PC-3 (cell line): ENCODE measurements at regions not wholly inside any gene's neighbourhood (a gene's known extent, or its start where the extent isn't known, plus 50 kb on each side); places are given as distances from the start of the nearest gene placed in this dataset.
"Not testable (repeated sequence)": the region's sequence is repeated elsewhere in the genome, so short reads cannot be mapped to it uniquely, and the experiment has no call there.

ENCODE experiments used
- ATAC-seq: fragments of 200-7000 bp; cut with Tn5 transposase; 2 replicates; pipeline ENCODE4 v1.9.1; 2020; ENCODE audit warnings: mild to moderate bottlenecking, moderate library complexity
- BruUV-seq: library from RNA; stranded (reverse); fragments of 400-500 nt; replicated peaks from 2 replicates; lab custom pipeline; 2021; lab: Mats Ljungman, UMichigan
- CTCF ChIA-PET: fragments of 300-600 bp; sonication (Branson Sonifier 250); formaldehyde crosslinking; loops from one replicate; lab custom pipeline; 2022; ENCODE audit warnings: antibody characterized with exemption; lab: Charles Lee
- POLR2A ChIA-PET: fragments of 300-600 bp; sonication (Branson Sonifier 250); formaldehyde crosslinking; loops from one replicate; lab custom pipeline; 2022; ENCODE audit warnings: antibody characterized with exemption; ENCODE audit not compliant: unreplicated experiment; lab: Charles Lee
- DNase-seq: peaks from one replicate; pipeline ENCODE4 v3.0.0-alpha.2; 2015
- H2AFZ ChIP-seq: fragments of 300-600 bp; sonication (generic); 2 replicates; pipeline ENCODE4 v1.6.0; 2016; ENCODE audit warnings: antibody characterized with exemption, low read length
- H3F3A ChIP-seq: fragments of 300-600 bp; sonication (generic); one replicate; pipeline ENCODE4 v1.6.0; 2017; ENCODE audit warnings: antibody characterized with exemption, low read length, control low read depth, mild to moderate bottlenecking; ENCODE audit not compliant: unreplicated experiment
- H3K27ac ChIP-seq: fragments of 300-600 bp; sonication (generic); 2 replicates; pipeline ENCODE4 v1.5.1; 2016; ENCODE audit warnings: mild to moderate bottlenecking, low read length
- H3K27me3 ChIP-seq: fragments of 300-600 bp; sonication (generic); 2 replicates; pipeline ENCODE4 v1.6.1; 2016; ENCODE audit warnings: low read length, mixed read lengths
- H3K36me3 ChIP-seq: fragments of 300-600 bp; sonication (generic); 2 replicates; pipeline ENCODE4 v1.6.1; 2016; ENCODE audit warnings: low read depth, mixed run types, low read length, mixed read lengths
- H3K4me1 ChIP-seq: fragments of 300-600 bp; sonication (generic); 2 replicates; pipeline ENCODE4 v1.5.1; 2016; ENCODE audit warnings: low read length; ENCODE audit not compliant: insufficient read depth
- H3K4me2 ChIP-seq: fragments of 300-600 bp; sonication (generic); 2 replicates; pipeline ENCODE4 v1.6.0; 2016; ENCODE audit warnings: low read length
- H3K4me3 ChIP-seq: fragments of 300-600 bp; sonication (generic); 2 replicates; pipeline ENCODE4 v1.5.1; 2016; ENCODE audit warnings: mild to moderate bottlenecking, low read length, mixed read lengths
- H3K79me2 ChIP-seq: fragments of 300-600 bp; sonication (generic); 2 replicates; pipeline ENCODE4 v1.6.1; 2017; ENCODE audit warnings: low read length, mixed read lengths
- H3K9ac ChIP-seq: fragments of 300-600 bp; sonication (generic); 2 replicates; pipeline ENCODE4 v1.6.0; 2016; ENCODE audit warnings: mild to moderate bottlenecking, low read length
- H3K9me2 ChIP-seq: fragments of 300-600 bp; sonication (generic); replicated peaks from 2 replicates; pipeline ENCODE4 v1.6.1; 2016; ENCODE audit warnings: mixed run types, low read length, mixed read lengths
- H3K9me3 ChIP-seq: fragments of 300-600 bp; sonication (generic); 2 replicates; pipeline ENCODE4 v1.6.1; 2016; ENCODE audit warnings: low read length, mixed read lengths
- H4K20me1 ChIP-seq: fragments of 300-600 bp; sonication (generic); 2 replicates; pipeline ENCODE4 v1.6.1; 2016; ENCODE audit warnings: low read length, mixed read lengths
- EZH2 ChIP-seq: fragments of 300-600 bp; sonication (generic); IDR thresholded peaks from one replicate; pipeline ENCODE4 v1.6.1; 2017; ENCODE audit warnings: antibody characterized with exemption, mild to moderate bottlenecking, low read length; ENCODE audit not compliant: unreplicated experiment
- EZH2phosphoT487 ChIP-seq: fragments of 300-600 bp; sonication (generic); IDR thresholded peaks from 2 replicates; pipeline ENCODE4 v1.6.1; 2018; ENCODE audit warnings: mild to moderate bottlenecking, antibody characterized with exemption, low read length, borderline replicate concordance
- intact Hi-C: fragments of 100-400 bp; cut with micrococcal nuclease; formaldehyde crosslinking; loops from 2 replicates; pipeline ENCODE4 v1.9.0; 2023
- TF ChIP-seq, protein P1 (sequence below): fragments of 300-600 bp; sonication (generic); conservative IDR thresholded peaks from 2 replicates; pipeline ENCODE4 v1.5.1; 2017; ENCODE audit warnings: antibody characterized with exemption, low read depth, mild to moderate bottlenecking, low read length

DNA sequence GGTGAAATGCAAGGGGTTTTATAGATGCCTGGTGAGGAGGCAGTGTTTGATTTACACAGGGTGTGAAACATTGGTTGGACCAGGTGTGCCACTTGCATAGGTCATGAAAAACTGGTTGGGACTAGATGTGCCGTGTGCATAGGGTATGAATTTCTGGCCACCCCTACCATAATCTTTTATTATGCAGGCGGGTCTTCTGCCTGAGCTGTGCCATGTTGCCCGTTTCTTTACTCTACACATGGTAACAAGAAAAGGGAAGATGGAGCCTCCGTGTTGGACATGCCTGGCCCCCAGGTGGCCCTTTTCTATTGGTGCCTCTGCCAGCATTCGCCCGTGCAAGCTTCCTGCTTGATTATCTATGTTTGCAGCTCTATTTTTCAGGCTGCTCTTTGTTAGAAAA is 805.4 kb downstream of the TRIB2 start:
- DNase-seq = no peak
- Histone ChIP-seq H3K27me3 (no peaks in the 10 kb centered on the region), H3K79me2 (no peaks in the 10 kb centered on the region), H3K9me2 (no peaks in the 10 kb centered on the region), H3K4me2 (no peak overlapping the region), H3K36me3 (no peaks in the 10 kb centered on the region), H3K4me1 (no peaks in the 10 kb centered on the region; the same call in 1 of the 2 replicates), H3F3A (no peaks in the 10 kb centered on the region), H3K27ac (no peak overlapping the region), H2AFZ (no peak overlapping the region), H3K4me3 (no peak overlapping the region), H3K9me3 (no peaks in the 10 kb centered on the region), H3K9ac (no peak overlapping the region), H4K20me1 (no peaks in the 10 kb centered on the region)
- intact Hi-C loops = no loop called here
- BruUV-seq = no TSS peak
- no peak for ATAC-seq
- POLR2A ChIA-PET = no interaction called here
- TF ChIP-seq EZH2 (no peak), EZH2phosphoT487 (no peak)
- TF ChIP-seq, protein P1, sequence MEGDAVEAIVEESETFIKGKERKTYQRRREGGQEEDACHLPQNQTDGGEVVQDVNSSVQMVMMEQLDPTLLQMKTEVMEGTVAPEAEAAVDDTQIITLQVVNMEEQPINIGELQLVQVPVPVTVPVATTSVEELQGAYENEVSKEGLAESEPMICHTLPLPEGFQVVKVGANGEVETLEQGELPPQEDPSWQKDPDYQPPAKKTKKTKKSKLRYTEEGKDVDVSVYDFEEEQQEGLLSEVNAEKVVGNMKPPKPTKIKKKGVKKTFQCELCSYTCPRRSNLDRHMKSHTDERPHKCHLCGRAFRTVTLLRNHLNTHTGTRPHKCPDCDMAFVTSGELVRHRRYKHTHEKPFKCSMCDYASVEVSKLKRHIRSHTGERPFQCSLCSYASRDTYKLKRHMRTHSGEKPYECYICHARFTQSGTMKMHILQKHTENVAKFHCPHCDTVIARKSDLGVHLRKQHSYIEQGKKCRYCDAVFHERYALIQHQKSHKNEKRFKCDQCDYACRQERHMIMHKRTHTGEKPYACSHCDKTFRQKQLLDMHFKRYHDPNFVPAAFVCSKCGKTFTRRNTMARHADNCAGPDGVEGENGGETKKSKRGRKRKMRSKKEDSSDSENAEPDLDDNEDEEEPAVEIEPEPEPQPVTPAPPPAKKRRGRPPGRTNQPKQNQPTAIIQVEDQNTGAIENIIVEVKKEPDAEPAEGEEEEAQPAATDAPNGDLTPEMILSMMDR = no peak
- CTCF ChIA-PET = no interaction called here

DNA sequence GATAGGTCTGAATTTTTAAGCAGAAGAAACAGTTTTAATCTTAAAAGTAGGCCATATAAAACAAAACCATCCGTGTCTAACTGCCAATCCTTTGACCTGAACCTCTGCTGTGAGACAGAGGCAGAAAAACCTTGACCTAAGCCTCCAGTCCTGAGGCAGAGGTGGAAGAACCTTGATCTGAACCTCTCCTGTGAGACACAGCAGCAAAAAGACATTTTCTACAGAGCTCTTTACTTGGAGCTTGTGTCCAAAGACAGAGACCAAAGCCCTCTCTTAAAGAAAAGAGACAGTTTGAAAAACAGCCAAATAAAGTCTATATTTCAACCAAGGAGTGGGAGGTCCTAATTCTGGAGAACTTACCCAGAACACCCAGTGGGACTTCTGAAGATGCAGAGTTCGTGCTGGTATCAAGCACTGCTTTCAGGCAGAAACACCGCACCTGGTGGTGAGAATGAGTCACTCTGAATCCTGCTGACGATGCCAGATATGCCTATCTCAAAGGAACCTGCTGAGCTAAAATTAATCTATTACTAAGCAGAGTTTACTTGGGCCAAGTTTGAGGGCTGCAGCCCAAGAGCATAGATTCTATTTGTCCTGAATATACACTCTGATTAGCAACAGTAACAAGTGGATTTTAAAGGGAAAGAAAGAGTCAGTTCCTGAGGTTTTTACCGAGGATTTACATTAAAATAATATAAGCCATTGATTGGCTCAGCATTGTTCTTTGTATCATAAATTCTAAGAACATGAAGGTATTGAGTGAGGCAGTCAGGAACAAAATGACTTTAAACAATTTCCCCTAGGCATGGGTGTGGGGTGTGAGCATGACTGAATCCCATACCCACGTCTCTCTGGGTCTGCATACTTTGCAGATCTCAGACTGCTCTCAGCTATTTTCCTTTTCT is 806.4 kb downstream of the TRIB2 start:
- Histone ChIP-seq H4K20me1 (no peaks in the 10 kb centered on the region), H3K9me2 (no peaks in the 10 kb centered on the region), H3K27me3 (no peaks in the 10 kb centered on the region), H3K36me3 (no peaks in the 10 kb centered on the region), H3K4me1 (no peaks in the 10 kb centered on the region; the same call in 1 of the 2 replicates), H3K27ac (no peak overlapping the region), H3K79me2 (no peaks in the 10 kb centered on the region), H3K9me3 (no peaks in the 10 kb centered on the region), H3K4me2 (peak overlapping the region; percentile 7; the same call in 1 of the 2 replicates), H2AFZ (no peak overlapping the region), H3K9ac (no peak overlapping the region), H3F3A (no peaks in the 10 kb centered on the region), H3K4me3 (no peak overlapping the region)
- TF ChIP-seq EZH2 (no peak), EZH2phosphoT487 (no peak)
- TF ChIP-seq, protein P1 = no peak
- peak; percentile 62 for ATAC-seq
- peak; percentile 68 for DNase-seq
- intact Hi-C loops = no loop called here
- CTCF ChIA-PET = no interaction called here
- BruUV-seq = no TSS peak
- POLR2A ChIA-PET = no interaction called here

- Histone ChIP-seq H3K4me3 (no peak overlapping the region), H3K9ac (no peak overlapping the region), H4K20me1 (no peaks in the 10 kb centered on the region), H3F3A (no peaks in the 10 kb centered on the region), H2AFZ (no peak overlapping the region), H3K27me3 (no peaks in the 10 kb centered on the region), H3K4me1 (no peaks in the 10 kb centered on the region; the same call in 1 of the 2 replicates), H3K4me2 (no peak overlapping the region), H3K9me3 (no peaks in the 10 kb centered on the region), H3K36me3 (no peaks in the 10 kb centered on the region), H3K9me2 (no peaks in the 10 kb centered on the region), H3K79me2 (no peaks in the 10 kb centered on the region), H3K27ac (no peak overlapping the region)
- POLR2A ChIA-PET = no interaction called here
- DNase-seq (no peak), ATAC-seq (no peak)
- intact Hi-C loops = no loop called here
- no TSS peak for BruUV-seq
- CTCF ChIA-PET = no interaction called here
- TF ChIP-seq, protein P1 = no peak
- TF ChIP-seq EZH2 = no peak
- TF ChIP-seq EZH2phosphoT487 = no peak
These were observed 807.8 kb downstream of the TRIB2 start for GRCh38 chr2:13524492-13524891.

DNA sequence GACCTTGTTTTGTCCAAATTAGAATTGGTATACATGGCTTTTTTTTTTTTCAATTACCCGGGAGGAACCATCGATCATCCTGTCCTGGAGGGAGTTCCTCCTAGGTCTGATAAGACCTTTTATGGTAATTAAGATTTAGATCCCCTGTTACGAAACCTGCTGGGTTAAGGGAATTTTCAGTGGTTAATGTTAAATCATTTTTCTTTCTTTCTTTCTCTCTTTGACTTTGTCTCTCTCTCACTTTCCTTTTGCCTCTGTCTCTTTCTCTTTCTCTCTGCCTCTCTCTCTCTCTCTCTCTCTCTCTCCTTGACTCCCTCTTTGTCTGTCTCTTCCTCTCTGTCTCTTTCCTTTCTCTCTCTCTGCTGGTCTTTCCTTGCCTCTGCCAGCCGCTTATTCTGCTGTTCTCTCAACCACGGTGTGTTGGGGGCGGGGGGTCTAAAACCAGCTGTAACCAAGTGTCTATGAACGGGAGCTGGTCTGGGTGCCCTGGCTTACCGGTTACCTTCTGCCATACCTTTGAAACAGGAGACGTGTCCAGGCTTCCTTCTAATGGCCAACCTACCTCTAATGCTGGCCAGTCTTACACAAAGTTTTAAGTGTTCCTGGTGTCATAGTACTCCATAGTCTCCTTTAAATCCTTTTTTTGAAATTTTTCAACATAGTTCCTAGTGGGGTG is 815.1 kb downstream of the TRIB2 start:
- BruUV-seq, H3K79me2 ChIP-seq, H3F3A ChIP-seq, H3K27ac ChIP-seq, intact Hi-C loops, H3K9ac ChIP-seq, DNase-seq, H3K36me3 ChIP-seq, H3K9me2 ChIP-seq, POLR2A ChIA-PET, H3K27me3 ChIP-seq, H3K9me3 ChIP-seq, CTCF ChIA-PET, H2AFZ ChIP-seq, H3K4me1 ChIP-seq, H3K4me3 ChIP-seq, H4K20me1 ChIP-seq, H3K4me2 ChIP-seq, ATAC-seq: not testable (repeated sequence)
